K562 (cell line): ENCODE measurements at regions not wholly inside any gene's neighbourhood (a gene's known extent, or its start where the extent isn't known, plus 50 kb on each side); places are given as distances from the start of the nearest gene placed in this dataset.

Experiments
- ATAC-seq: fragments of 200-7000 bp; cut with Tn5 transposase; 3 replicates; pipeline ENCODE4 v1.9.1; 2020; ENCODE audit warnings: moderate library complexity
- BruUV-seq: library from RNA; stranded (reverse); fragments of 400-500 nt; replicated peaks from 2 replicates; lab custom pipeline; 2021; lab: Mats Ljungman, UMichigan
- CTCF ChIA-PET: fragments of 300-600 bp; formaldehyde crosslinking; extraction: SDS; loops from one replicate; lab custom pipeline; 2021; ENCODE audit warnings: low intra/inter-chr PET ratio; lab: Yijun Ruan, JAX
- POLR2A ChIA-PET: fragments of 300-600, 350-650 bp; sonication (Branson Sonifier 250); formaldehyde crosslinking; extraction: SDS; loops from one replicate; lab custom pipeline; 2021; ENCODE audit warnings: antibody characterized with exemption, inconsistent platforms; lab: Yijun Ruan, JAX
- DNase-seq, 4 experiments: peaks; one replicate each; pipeline versions ENCODE4 v3.0.0 to v3.0.0-alpha.2; 2011 to 2018; ENCODE audit warnings: low spot score in 3 of 4, mixed read lengths in 3 of 4; ENCODE audit errors: extremely low read depth in 1 of 4
- FAIRE-seq: peaks from 2 replicates; lab custom pipeline; 2011; peaks lifted over from hg19 to GRCh38; lab: Jason Lieb, UNC
- H2AFZ ChIP-seq: 2 replicates; pipeline ENCODE4 v1.6.0; 2011; ENCODE audit warnings: low read depth, low read length, control low read depth, inconsistent platforms
- H3K27ac ChIP-seq: fragments of 200-600 bp; 3 replicates; pipeline ENCODE4 v1.8.0; 2011; ENCODE audit warnings: low read depth, mild to moderate bottlenecking, control low read depth, inconsistent platforms, low read length, moderate library complexity, mixed read lengths; ENCODE audit errors: extremely low read depth
- H3K27me3 ChIP-seq, 2 experiments: fragments of 300-600 bp in 1 of 2; 2 replicates in 1 of 2; 3 replicates in 1 of 2; pipeline versions ENCODE4 v1.6.0 to v1.8.0; 2011; ENCODE audit warnings: inconsistent platforms in 2 of 2, low read length in 2 of 2, mild to moderate bottlenecking in 1 of 2, mixed read lengths in 1 of 2, moderate library complexity in 1 of 2; ENCODE audit not compliant: control insufficient read depth in 2 of 2, insufficient read depth in 2 of 2
- H3K36me3 ChIP-seq: fragments of 300-600 bp; 3 replicates; pipeline ENCODE4 v1.8.0; 2011; ENCODE audit warnings: mild to moderate bottlenecking, low read length, inconsistent platforms; ENCODE audit not compliant: control insufficient read depth, insufficient read depth
- H3K4me1 ChIP-seq, 2 experiments: fragments of 200-600 bp in 1 of 2; replicated peaks in 1 of 2; 2 replicates in 1 of 2; 3 replicates in 1 of 2; pipeline versions ENCODE4 v1.5.1 to v1.8.0; 2011; ENCODE audit warnings: inconsistent platforms in 2 of 2, low read length in 2 of 2, mild to moderate bottlenecking in 1 of 2, mixed read lengths in 1 of 2, moderate library complexity in 1 of 2; ENCODE audit not compliant: control insufficient read depth in 2 of 2, insufficient read depth in 2 of 2
- H3K4me2 ChIP-seq: 2 replicates; pipeline ENCODE4 v1.6.1; 2011; ENCODE audit warnings: low read length, control low read depth, inconsistent platforms, mixed read lengths; ENCODE audit not compliant: insufficient read depth
- H3K4me3 ChIP-seq: fragments of 200-600 bp; sonication (generic), shearing (Covaris generic); 2 replicates; pipeline ENCODE4 v1.5.1; 2016; ENCODE audit warnings: control low read depth, inconsistent platforms
- H3K79me2 ChIP-seq: fragments of 200-600 bp; 3 replicates; pipeline ENCODE4 v1.8.0; 2011; ENCODE audit warnings: low read length, inconsistent platforms; ENCODE audit not compliant: control insufficient read depth, insufficient read depth
- H3K9ac ChIP-seq, 2 experiments: 2 replicates each; pipeline versions ENCODE4 v1.6.0 to v1.6.1; 2011; ENCODE audit warnings: low read depth in 2 of 2, low read length in 2 of 2, control low read depth in 1 of 2, inconsistent platforms in 1 of 2, mild to moderate bottlenecking in 1 of 2, mixed read lengths in 1 of 2; ENCODE audit not compliant: insufficient read depth in 1 of 2
- H3K9me1 ChIP-seq: one replicate; pipeline ENCODE4 v1.6.0; 2011; ENCODE audit warnings: inconsistent platforms, mild to moderate bottlenecking, low read length, moderate library complexity; ENCODE audit not compliant: control insufficient read depth, insufficient read depth
- H3K9me3 ChIP-seq: replicated peaks from 2 replicates; pipeline ENCODE4 v1.5.1; 2011; ENCODE audit warnings: low read depth, low read length, inconsistent platforms; ENCODE audit not compliant: control insufficient read depth, insufficient read depth
- H4K20me1 ChIP-seq: replicated peaks from 2 replicates; pipeline ENCODE4 v1.6.1; 2011; ENCODE audit warnings: low read length, inconsistent platforms, mixed read lengths; ENCODE audit not compliant: control insufficient read depth, insufficient read depth
- BACH1 ChIP-seq: fragments of 200-800 bp; sonication (Bioruptor generic); IDR thresholded peaks from 2 replicates; pipeline ENCODE4 v1.6.1; 2016; ENCODE audit warnings: missing genetic modification characterization, missing compliant biosample characterization
- HEY1 ChIP-seq: fragments of 250-450 bp; sonication (Bioruptor Pico); IDR thresholded peaks from 2 replicates; pipeline ENCODE4 v1.5.0; 2020; ENCODE audit warnings: mild to moderate bottlenecking, moderate library complexity, borderline replicate concordance
- JUNB ChIP-seq: fragments of 450-650 bp; formaldehyde crosslinking; conservative IDR thresholded peaks from 2 replicates; pipeline ENCODE4 v1.4.0; 2020; ENCODE audit warnings: mild to moderate bottlenecking
- KAT2B ChIP-seq: IDR thresholded peaks from one replicate; pipeline ENCODE4 v1.6.1; 2012; ENCODE audit warnings: low read depth, mild to moderate bottlenecking, control low read depth, inconsistent platforms, low read length, moderate library complexity
- MAFK ChIP-seq: IDR thresholded peaks from 2 replicates; pipeline ENCODE4 v1.6.1; 2011; ENCODE audit warnings: low read length, improper control_type of control experiment
- RBFOX2 ChIP-seq: fragments of 200-400 bp; formaldehyde crosslinking; IDR thresholded peaks from 2 replicates; pipeline ENCODE4 v1.6.1; 2017; ENCODE audit warnings: low read depth, mild to moderate bottlenecking, low read length, moderate library complexity
- RBM34 ChIP-seq: fragments of 200-400 bp; formaldehyde crosslinking; IDR thresholded peaks from 2 replicates; pipeline ENCODE4 v1.6.1; 2018; ENCODE audit warnings: low read length, borderline replicate concordance; ENCODE audit not compliant: insufficient read depth
- ZKSCAN1 ChIP-seq: fragments of 150-350 bp; IDR thresholded peaks from 2 replicates; pipeline ENCODE4 v1.6.1; 2016; ENCODE audit warnings: low read depth, low read length
- ZNF232 ChIP-seq: sonication (generic); formaldehyde crosslinking; IDR thresholded peaks from 2 replicates; pipeline ENCODE4 v1.8.0; 2022; ENCODE audit warnings: mild to moderate bottlenecking, missing genetic modification reagents
- ZNF384 ChIP-seq: IDR thresholded peaks from 2 replicates; pipeline ENCODE4 v1.6.1; 2012; ENCODE audit warnings: low read depth, low read length, improper control_type of control experiment
- ZNF780A ChIP-seq: fragments of 250-450 bp; sonication (Bioruptor Pico); IDR thresholded peaks from 2 replicates; pipeline ENCODE4 v1.5.0; 2021; ENCODE audit warnings: mild to moderate bottlenecking
- ZNF79 ChIP-seq: fragments of 250-450 bp; sonication (Bioruptor Pico); IDR thresholded peaks from 2 replicates; pipeline ENCODE4 v1.4.0; 2020; ENCODE audit warnings: low read depth, mild to moderate bottlenecking, moderate library complexity
- WGBS: fragments of 100-300 bp; shearing (Covaris generic); methylation state at CpG from one replicate; pipeline ENCODE4 v1.1.6; 2016; ENCODE audit warnings: low coverage, mixed read lengths; ENCODE audit not compliant: insufficient coverage; ENCODE audit errors: missing lambda C conversion rate; 5-methylcytosine and 5-hydroxymethylcytosine counted together
- in situ Hi-C: fragments of 300-500 bp; cut with MboI; formaldehyde crosslinking; loops from 4 replicates; pipeline ENCODE4 v1.15.0; 2018; ENCODE audit warnings: inconsistent platforms, mixed read lengths
- intact Hi-C: fragments of 100-400 bp; cut with micrococcal nuclease; formaldehyde crosslinking; loops from 2 replicates; pipeline ENCODE4 v1.14.2; 2022
- TF ChIP-seq, protein P1 (sequence below): sonication (generic); formaldehyde crosslinking; IDR thresholded peaks from 2 replicates; pipeline ENCODE4 v1.8.1; 2023; ENCODE audit warnings: mild to moderate bottlenecking, missing genetic modification reagents, moderate library complexity
- TF ChIP-seq, protein P2 (sequence below): IDR thresholded peaks from 2 replicates; pipeline ENCODE4 v1.6.1; 2011; ENCODE audit not compliant: insufficient read length; ENCODE audit errors: extremely low read depth
- TF ChIP-seq, protein P3 (sequence below): IDR thresholded peaks from 2 replicates; pipeline ENCODE4 v1.6.1; 2016; ENCODE audit warnings: missing genetic modification characterization, missing compliant biosample characterization

DNA sequence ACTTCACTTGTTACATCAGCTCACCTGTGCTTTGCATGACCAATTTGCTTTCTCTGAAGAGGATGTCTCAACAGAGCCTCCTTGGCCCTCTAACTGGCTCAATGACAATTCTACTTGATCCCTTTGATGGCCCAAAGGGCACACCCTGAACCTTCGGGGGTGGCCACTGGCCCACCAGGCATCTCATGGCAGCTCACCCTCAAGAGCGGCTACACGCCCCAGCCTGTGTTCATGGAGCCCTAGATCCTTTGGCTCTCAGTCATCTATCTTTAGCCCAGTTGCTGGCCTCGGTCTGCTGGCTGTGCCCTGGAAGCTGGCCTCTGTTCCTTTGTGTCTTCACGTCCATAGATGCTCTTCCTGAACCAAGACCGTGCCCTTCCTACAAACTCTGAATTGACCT is 476.7 kb downstream of the NPHP4 start:
- POLR2A ChIA-PET, result interaction anchor here (0.7 kb wide), 1 partner anchor 9 kb away, joined by 5 read pairs; no protein-coding TSS in a partner anchor
- TF ChIP-seq, protein P1, sequence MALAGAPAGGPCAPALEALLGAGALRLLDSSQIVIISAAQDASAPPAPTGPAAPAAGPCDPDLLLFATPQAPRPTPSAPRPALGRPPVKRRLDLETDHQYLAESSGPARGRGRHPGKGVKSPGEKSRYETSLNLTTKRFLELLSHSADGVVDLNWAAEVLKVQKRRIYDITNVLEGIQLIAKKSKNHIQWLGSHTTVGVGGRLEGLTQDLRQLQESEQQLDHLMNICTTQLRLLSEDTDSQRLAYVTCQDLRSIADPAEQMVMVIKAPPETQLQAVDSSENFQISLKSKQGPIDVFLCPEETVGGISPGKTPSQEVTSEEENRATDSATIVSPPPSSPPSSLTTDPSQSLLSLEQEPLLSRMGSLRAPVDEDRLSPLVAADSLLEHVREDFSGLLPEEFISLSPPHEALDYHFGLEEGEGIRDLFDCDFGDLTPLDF, result no peak
- TF ChIP-seq JUNB (CRISPR knock-in tag) (no peak), RBFOX2 (no peak), HEY1 (CRISPR knock-in tag) (no peak), BACH1 (no peak), RBM34 (no peak), ZNF780A (CRISPR knock-in tag) (no peak), MAFK (no peak), KAT2B (no peak), ZNF232 (CRISPR knock-in tag) (no peak), ZNF384 (no peak), ZNF79 (no peak), ZKSCAN1 (no peak)
- TF ChIP-seq, protein P2, sequence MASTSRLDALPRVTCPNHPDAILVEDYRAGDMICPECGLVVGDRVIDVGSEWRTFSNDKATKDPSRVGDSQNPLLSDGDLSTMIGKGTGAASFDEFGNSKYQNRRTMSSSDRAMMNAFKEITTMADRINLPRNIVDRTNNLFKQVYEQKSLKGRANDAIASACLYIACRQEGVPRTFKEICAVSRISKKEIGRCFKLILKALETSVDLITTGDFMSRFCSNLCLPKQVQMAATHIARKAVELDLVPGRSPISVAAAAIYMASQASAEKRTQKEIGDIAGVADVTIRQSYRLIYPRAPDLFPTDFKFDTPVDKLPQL, result no peak
- TF ChIP-seq, protein P3, sequence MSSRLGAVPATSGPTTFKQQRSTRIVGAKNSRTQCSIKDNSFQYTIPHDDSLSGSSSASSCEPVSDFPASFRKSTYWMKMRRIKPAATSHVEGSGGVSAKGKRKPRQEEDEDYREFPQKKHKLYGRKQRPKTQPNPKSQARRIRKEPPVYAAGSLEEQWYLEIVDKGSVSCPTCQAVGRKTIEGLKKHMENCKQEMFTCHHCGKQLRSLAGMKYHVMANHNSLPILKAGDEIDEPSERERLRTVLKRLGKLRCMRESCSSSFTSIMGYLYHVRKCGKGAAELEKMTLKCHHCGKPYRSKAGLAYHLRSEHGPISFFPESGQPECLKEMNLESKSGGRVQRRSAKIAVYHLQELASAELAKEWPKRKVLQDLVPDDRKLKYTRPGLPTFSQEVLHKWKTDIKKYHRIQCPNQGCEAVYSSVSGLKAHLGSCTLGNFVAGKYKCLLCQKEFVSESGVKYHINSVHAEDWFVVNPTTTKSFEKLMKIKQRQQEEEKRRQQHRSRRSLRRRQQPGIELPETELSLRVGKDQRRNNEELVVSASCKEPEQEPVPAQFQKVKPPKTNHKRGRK (tag), result no peak
- H3K27ac ChIP-seq, result no peak overlapping the region
- peaks cover 0 to 9% of the 10 kb centered on the region in 2 experiments; a peak in 1 of 5 replicates for H3K27me3 ChIP-seq
- CTCF ChIA-PET, result no interaction called here
- H3K9me3 ChIP-seq, result no peaks in the 10 kb centered on the region
- 0% methylated on average over 6 of the region's 6 CpGs for WGBS
- no peak for DNase-seq
- ATAC-seq, result no peak
- no peak for FAIRE-seq
- H3K4me3 ChIP-seq, result no peak overlapping the region
- H3K9ac ChIP-seq, result no peak overlapping the region
- no peak overlapping the region for H3K4me2 ChIP-seq
- H3K9me1 ChIP-seq, result no peaks in the 10 kb centered on the region
- no peaks in the 10 kb centered on the region for H4K20me1 ChIP-seq
- no peaks in the 10 kb centered on the region for H3K36me3 ChIP-seq
- intact Hi-C loops (loop anchor here (10.0 kb wide), 2 partner anchors 79 to 459 kb away; no protein-coding TSS in a partner anchor), in situ Hi-C loops (no loop called here)
- H2AFZ ChIP-seq, result no peak overlapping the region
- no peaks in the 10 kb centered on the region for H3K79me2 ChIP-seq
- BruUV-seq, result no TSS peak
- 0 out of 5 replicates have a peak, but pooled peaks cover 0 to 2% of the 10 kb centered on the region in 2 experiments for H3K4me1 ChIP-seq
